Loucy (cell line): ENCODE measurements at regions not wholly inside any gene's neighbourhood (a gene's known extent, or its start where the extent isn't known, plus 50 kb on each side); places are given as distances from the start of the nearest gene placed in this dataset.

Experiments
- H2AFZ ChIP-seq: fragments of 200-600 bp; sonication (generic); 2 replicates; pipeline ENCODE4 v1.6.0; 2016; ENCODE audit warnings: antibody characterized with exemption, mild to moderate bottlenecking, low read length, moderate library complexity
- H3F3A ChIP-seq: fragments of 200-600 bp; 2 replicates; pipeline ENCODE4 v1.6.0; 2016; ENCODE audit warnings: antibody characterized with exemption, low read depth, mild to moderate bottlenecking
- H3K27me3 ChIP-seq: fragments of 200-600 bp; sonication (generic); 2 replicates; pipeline ENCODE4 v1.6.1; 2014; ENCODE audit warnings: low read length, mild to moderate bottlenecking; ENCODE audit not compliant: insufficient read depth, poor library complexity, severe bottlenecking
- H3K36me3 ChIP-seq: fragments of 200-600 bp; sonication (generic); 2 replicates; pipeline ENCODE4 v1.6.1; 2016; ENCODE audit warnings: low read length; ENCODE audit not compliant: insufficient read depth
- H3K4me1 ChIP-seq: fragments of 200-600 bp; sonication (generic); 2 replicates; pipeline ENCODE4 v1.5.1; 2014; ENCODE audit warnings: low read length, mild to moderate bottlenecking; ENCODE audit not compliant: insufficient read depth, poor library complexity, severe bottlenecking
- H3K4me2 ChIP-seq: fragments of 200-600 bp; sonication (generic); 2 replicates; pipeline ENCODE4 v1.6.0; 2014; ENCODE audit warnings: antibody characterized with exemption, low read length, low read depth, mild to moderate bottlenecking; ENCODE audit not compliant: poor library complexity, severe bottlenecking
- H3K4me3 ChIP-seq: fragments of 200-600 bp; sonication (generic); 2 replicates; pipeline ENCODE4 v1.5.1; 2014; ENCODE audit warnings: low read length, mild to moderate bottlenecking, mixed read lengths; ENCODE audit not compliant: poor library complexity, severe bottlenecking
- H3K79me2 ChIP-seq: fragments of 200-600 bp; sonication (generic); 2 replicates; pipeline ENCODE4 v1.6.1; 2014; ENCODE audit warnings: low read length; ENCODE audit not compliant: insufficient read depth
- H3K9ac ChIP-seq: fragments of 200-600 bp; sonication (generic); 2 replicates; pipeline ENCODE4 v1.6.0; 2014; ENCODE audit warnings: mild to moderate bottlenecking, low read depth, low read length, moderate library complexity; ENCODE audit not compliant: poor library complexity, severe bottlenecking
- H3K9me2 ChIP-seq: fragments of 200-600 bp; sonication (generic); replicated peaks from 2 replicates; pipeline ENCODE4 v1.6.1; 2016; ENCODE audit warnings: low read depth, low read length, mixed read lengths
- H3K9me3 ChIP-seq: fragments of 200-600 bp; sonication (generic); 2 replicates; pipeline ENCODE4 v1.6.1; 2014; ENCODE audit warnings: mild to moderate bottlenecking, antibody characterized with exemption, low read length, low read depth; ENCODE audit not compliant: insufficient read depth
- H4K20me1 ChIP-seq: fragments of 200-600 bp; sonication (generic); 2 replicates; pipeline ENCODE4 v1.6.0; 2014; ENCODE audit warnings: antibody characterized with exemption, low read length, mild to moderate bottlenecking; ENCODE audit not compliant: insufficient read depth, poor library complexity, severe bottlenecking
- EZH2phosphoT487 ChIP-seq: fragments of 200-600 bp; IDR thresholded peaks from 2 replicates; pipeline ENCODE4 v1.6.1; 2018; ENCODE audit warnings: antibody characterized with exemption, mild to moderate bottlenecking, moderate library complexity, borderline replicate concordance
- TF ChIP-seq, protein P1 (sequence below): fragments of 200-600 bp; sonication (generic); conservative IDR thresholded peaks from 2 replicates; pipeline ENCODE4 v1.5.1; 2014; ENCODE audit warnings: mild to moderate bottlenecking, antibody characterized with exemption, low read length

DNA sequence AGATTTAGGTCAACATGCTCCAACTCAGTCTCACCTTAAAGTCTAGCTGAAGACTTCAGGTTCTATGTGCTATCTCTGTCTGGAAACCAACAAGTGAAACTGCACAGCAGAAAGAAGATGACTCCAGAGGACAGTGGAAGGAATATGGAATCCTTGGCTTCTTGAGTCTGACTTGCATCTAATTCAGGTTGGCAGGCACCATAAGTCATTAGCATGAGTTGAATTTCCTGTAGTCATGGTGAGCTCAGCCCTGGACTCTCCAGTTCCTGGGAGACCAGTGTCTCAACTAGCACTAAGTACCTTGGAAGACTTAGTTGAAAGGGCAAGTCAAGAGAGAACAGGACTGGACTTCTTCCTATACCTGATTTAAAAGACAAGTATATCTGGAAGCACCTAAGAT, 129.7 kb downstream of the DTWD1 start:
- Histone ChIP-seq H3K27me3 (no peaks in the 10 kb centered on the region), H3K36me3 (no peaks in the 10 kb centered on the region), H3F3A (no peaks in the 10 kb centered on the region), H4K20me1 (no peaks in the 10 kb centered on the region), H3K4me2 (no peak overlapping the region), H3K79me2 (no peaks in the 10 kb centered on the region), H3K4me1 (no peaks in the 10 kb centered on the region), H3K4me3 (no peak overlapping the region), H2AFZ (no peak overlapping the region), H3K9me3 (no peaks in the 10 kb centered on the region), H3K9ac (no peak overlapping the region), H3K9me2 (no peaks in the 10 kb centered on the region)
- TF ChIP-seq, protein P1, sequence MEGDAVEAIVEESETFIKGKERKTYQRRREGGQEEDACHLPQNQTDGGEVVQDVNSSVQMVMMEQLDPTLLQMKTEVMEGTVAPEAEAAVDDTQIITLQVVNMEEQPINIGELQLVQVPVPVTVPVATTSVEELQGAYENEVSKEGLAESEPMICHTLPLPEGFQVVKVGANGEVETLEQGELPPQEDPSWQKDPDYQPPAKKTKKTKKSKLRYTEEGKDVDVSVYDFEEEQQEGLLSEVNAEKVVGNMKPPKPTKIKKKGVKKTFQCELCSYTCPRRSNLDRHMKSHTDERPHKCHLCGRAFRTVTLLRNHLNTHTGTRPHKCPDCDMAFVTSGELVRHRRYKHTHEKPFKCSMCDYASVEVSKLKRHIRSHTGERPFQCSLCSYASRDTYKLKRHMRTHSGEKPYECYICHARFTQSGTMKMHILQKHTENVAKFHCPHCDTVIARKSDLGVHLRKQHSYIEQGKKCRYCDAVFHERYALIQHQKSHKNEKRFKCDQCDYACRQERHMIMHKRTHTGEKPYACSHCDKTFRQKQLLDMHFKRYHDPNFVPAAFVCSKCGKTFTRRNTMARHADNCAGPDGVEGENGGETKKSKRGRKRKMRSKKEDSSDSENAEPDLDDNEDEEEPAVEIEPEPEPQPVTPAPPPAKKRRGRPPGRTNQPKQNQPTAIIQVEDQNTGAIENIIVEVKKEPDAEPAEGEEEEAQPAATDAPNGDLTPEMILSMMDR, result no peak
- no peak for TF ChIP-seq EZH2phosphoT487

DNA sequence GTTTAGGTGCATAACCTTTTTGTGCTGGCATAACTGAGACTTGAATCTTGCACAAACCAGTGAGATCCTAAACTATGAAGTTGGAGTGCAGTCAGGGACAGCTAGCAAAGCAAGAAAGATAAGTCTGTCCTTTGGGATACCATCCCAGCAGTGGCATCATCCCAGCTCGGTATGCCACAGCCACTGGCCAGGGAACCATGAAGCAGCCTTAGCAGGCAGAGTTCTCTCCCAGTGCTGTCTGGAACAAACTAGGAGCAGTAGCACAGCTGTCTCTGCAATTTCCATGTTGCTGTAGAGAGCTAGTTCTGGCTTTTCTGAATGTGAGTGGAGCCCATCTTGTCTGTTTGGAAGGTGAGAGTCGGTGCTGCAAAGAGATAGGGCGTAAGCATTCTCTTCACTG, 130.3 kb downstream of the DTWD1 start:
- Histone ChIP-seq H3K9me3 (no peaks in the 10 kb centered on the region), H3K9ac (no peak overlapping the region), H3K4me1 (no peaks in the 10 kb centered on the region), H3K9me2 (no peaks in the 10 kb centered on the region), H3F3A (no peaks in the 10 kb centered on the region), H3K27me3 (no peaks in the 10 kb centered on the region), H3K36me3 (no peaks in the 10 kb centered on the region), H3K4me2 (no peak overlapping the region), H2AFZ (no peak overlapping the region), H3K79me2 (no peaks in the 10 kb centered on the region), H4K20me1 (no peaks in the 10 kb centered on the region), H3K4me3 (no peak overlapping the region)
- TF ChIP-seq, protein P1, result no peak
- TF ChIP-seq EZH2phosphoT487, result no peak

DNA sequence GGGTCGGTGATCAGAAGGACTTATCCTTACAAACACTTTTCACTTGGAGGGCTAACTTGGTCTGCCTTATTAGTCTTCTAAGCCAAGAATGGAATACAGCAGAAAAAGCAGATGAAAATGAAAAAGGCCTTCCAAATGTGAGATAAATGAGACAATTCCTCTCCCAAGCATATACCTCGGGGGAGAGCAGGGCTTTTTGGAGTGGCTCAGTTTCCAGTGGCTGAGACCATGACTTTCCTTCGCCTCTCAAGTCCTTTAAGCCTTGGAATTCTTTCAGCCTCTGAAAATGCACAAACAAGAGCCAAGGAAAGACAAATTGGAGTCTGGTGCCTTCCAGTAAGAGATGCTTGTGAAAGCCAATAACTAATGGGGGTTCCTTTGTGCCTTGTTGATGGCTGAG, 130.9 kb downstream of the DTWD1 start:
- H3K4me2 ChIP-seq, result no peak overlapping the region
- H3K4me1 ChIP-seq, result no peaks in the 10 kb centered on the region
- no peak overlapping the region for H3K4me3 ChIP-seq
- H3K27me3 ChIP-seq, result no peaks in the 10 kb centered on the region
- H3K36me3 ChIP-seq, result no peaks in the 10 kb centered on the region
- no peak for TF ChIP-seq EZH2phosphoT487
- TF ChIP-seq, protein P1, result no peak
- no peaks in the 10 kb centered on the region for H4K20me1 ChIP-seq
- H3K9ac ChIP-seq, result no peak overlapping the region
- H2AFZ ChIP-seq, result no peak overlapping the region
- no peaks in the 10 kb centered on the region for H3K79me2 ChIP-seq
- H3F3A ChIP-seq, result no peaks in the 10 kb centered on the region
- no peaks in the 10 kb centered on the region for H3K9me2 ChIP-seq
- no peaks in the 10 kb centered on the region for H3K9me3 ChIP-seq
